OCI-LY7 (cell line): ENCODE measurements at regions not wholly inside any gene's neighbourhood (a gene's known extent, or its start where the extent isn't known, plus 50 kb on each side); places are given as distances from the start of the nearest gene placed in this dataset.
"Not testable (repeated sequence)": the region's sequence is repeated elsewhere in the genome, so short reads cannot be mapped to it uniquely, and the experiment has no call there.

Source experiments
- BruUV-seq: library from RNA; stranded (reverse); fragments of 400-500 nt; replicated peaks from 2 replicates; lab custom pipeline; 2021; lab: Mats Ljungman, UMichigan
- CTCF ChIA-PET: fragments of 300-600 bp; sonication (Branson Sonifier 250); formaldehyde crosslinking; loops from one replicate; lab custom pipeline; 2022; ENCODE audit warnings: antibody characterized with exemption; ENCODE audit not compliant: unreplicated experiment; lab: Charles Lee
- POLR2A ChIA-PET: fragments of 300-600 bp; sonication (Branson Sonifier 250); formaldehyde crosslinking; loops from one replicate; lab custom pipeline; 2022; ENCODE audit warnings: antibody characterized with exemption; lab: Charles Lee
- DNase-seq: peaks from one replicate; pipeline ENCODE4 v3.0.0-alpha.2; 2015; ENCODE audit warnings: low spot score
- H2AFZ ChIP-seq: fragments of 200-600 bp; sonication (generic), shearing (Covaris generic); 2 replicates; pipeline ENCODE4 v1.6.1; 2014; ENCODE audit warnings: mild to moderate bottlenecking, antibody characterized with exemption, low read length, moderate library complexity
- H3K27ac ChIP-seq: fragments of 200-600 bp; sonication (generic); 2 replicates; pipeline ENCODE4 v1.5.1; 2014; ENCODE audit warnings: mixed run types, low read depth, mild to moderate bottlenecking, moderate library complexity, low read length, inconsistent platforms; ENCODE audit not compliant: poor library complexity, severe bottlenecking
- H3K36me3 ChIP-seq: fragments of 200-600 bp; sonication (generic); 2 replicates; pipeline ENCODE4 v1.6.1; 2014; ENCODE audit warnings: mild to moderate bottlenecking, antibody characterized with exemption, low read length, moderate library complexity, mixed read lengths; ENCODE audit not compliant: insufficient read depth
- H3K4me1 ChIP-seq: fragments of 200-600 bp; sonication (generic); 2 replicates; pipeline ENCODE4 v1.5.1; 2014; ENCODE audit warnings: mild to moderate bottlenecking, low read length; ENCODE audit not compliant: insufficient read depth, poor library complexity, severe bottlenecking
- H3K4me2 ChIP-seq: fragments of 200-600 bp; sonication (generic); 2 replicates; pipeline ENCODE4 v1.6.1; 2014; ENCODE audit warnings: mild to moderate bottlenecking, low read length
- H3K4me3 ChIP-seq: fragments of 200-600 bp; sonication (generic); 2 replicates; pipeline ENCODE4 v1.5.1; 2014; ENCODE audit warnings: mild to moderate bottlenecking, low read depth, low read length; ENCODE audit not compliant: poor library complexity, severe bottlenecking
- H3K79me2 ChIP-seq: fragments of 200-600 bp; sonication (generic); 2 replicates; pipeline ENCODE4 v1.6.1; 2016; ENCODE audit warnings: low read depth, mild to moderate bottlenecking, low read length, moderate library complexity, mixed read lengths; ENCODE audit not compliant: insufficient read depth
- H3K9me2 ChIP-seq: fragments of 200-600 bp; sonication (generic); 2 replicates; pipeline ENCODE4 v1.6.1; 2016; ENCODE audit warnings: mild to moderate bottlenecking, low read length, mixed read lengths; ENCODE audit not compliant: insufficient read depth
- H3K9me3 ChIP-seq: fragments of 200-600 bp; sonication (generic); 2 replicates; pipeline ENCODE4 v1.6.1; 2014; ENCODE audit warnings: mild to moderate bottlenecking, mixed run types, low read length, mixed read lengths
- H4K20me1 ChIP-seq: fragments of 200-600 bp; sonication (generic); 2 replicates; pipeline ENCODE4 v1.6.1; 2014; ENCODE audit warnings: mild to moderate bottlenecking, antibody characterized with exemption, low read length, moderate library complexity, mixed read lengths; ENCODE audit not compliant: insufficient read depth
- CTCF ChIP-seq: fragments of 200-600 bp; sonication (generic); conservative IDR thresholded peaks from 2 replicates; pipeline ENCODE4 v1.5.1; 2014; ENCODE audit warnings: mild to moderate bottlenecking, antibody characterized with exemption, low read length, moderate library complexity, mixed read lengths
- EZH2phosphoT487 ChIP-seq: fragments of 200-600 bp; sonication (generic); IDR thresholded peaks from 2 replicates; pipeline ENCODE4 v1.6.1; 2018; ENCODE audit warnings: low read depth, borderline replicate concordance, mild to moderate bottlenecking, mixed run types, antibody characterized with exemption, low read length, moderate library complexity, mixed read lengths
- intact Hi-C: fragments of 100-400 bp; cut with micrococcal nuclease; formaldehyde crosslinking; loops from one replicate; pipeline ENCODE4 v1.10.0; 2022; ENCODE audit not compliant: unreplicated experiment

GRCh38 chr7:126065766-126066165, 1136.1 kb upstream of the POT1 start:
- no TSS peak for BruUV-seq
- no peak overlapping the region for H3K27ac ChIP-seq
- H3K79me2 ChIP-seq: no peaks in the 10 kb centered on the region
- no peaks in the 10 kb centered on the region for H3K36me3 ChIP-seq
- no peak for DNase-seq
- H3K4me1 ChIP-seq: no peaks in the 10 kb centered on the region
- H3K9me3 ChIP-seq: no peaks in the 10 kb centered on the region
- H4K20me1 ChIP-seq: no peaks in the 10 kb centered on the region
- no peak overlapping the region for H3K4me3 ChIP-seq
- no peak overlapping the region for H2AFZ ChIP-seq
- no peaks in the 10 kb centered on the region for H3K9me2 ChIP-seq
- ChIA-PET POLR2A (no interaction called here), CTCF (no interaction called here)
- intact Hi-C loops: no loop called here
- TF ChIP-seq CTCF: no peak
- no peak for TF ChIP-seq EZH2phosphoT487
- H3K4me2 ChIP-seq: no peak overlapping the region

- no peaks in the 10 kb centered on the region for H4K20me1 ChIP-seq
- no peaks in the 10 kb centered on the region for H3K79me2 ChIP-seq
- no peaks in the 10 kb centered on the region for H3K9me2 ChIP-seq
- DNase-seq: no peak
- H3K36me3 ChIP-seq: no peaks in the 10 kb centered on the region
- no peak overlapping the region for H3K4me2 ChIP-seq
- no peak overlapping the region for H3K4me3 ChIP-seq
- H3K27ac ChIP-seq: no peak overlapping the region
- H2AFZ ChIP-seq: no peak overlapping the region
- H3K9me3 ChIP-seq: no peaks in the 10 kb centered on the region
- no peaks in the 10 kb centered on the region for H3K4me1 ChIP-seq
- no TSS peak for BruUV-seq
- TF ChIP-seq CTCF: no peak
- TF ChIP-seq EZH2phosphoT487: no peak
- POLR2A ChIA-PET: no interaction called here
- CTCF ChIA-PET: no interaction called here
- intact Hi-C loops: no loop called here
Measured at GRCh38 chr7:126057979-126058378, 1128.4 kb upstream of the POT1 start.

GRCh38 chr7:126056613-126057012, 1127.0 kb upstream of the POT1 start:
- H3K9me2 ChIP-seq, CTCF ChIA-PET, DNase-seq, POLR2A ChIA-PET, H3K4me1 ChIP-seq, H3K79me2 ChIP-seq, H3K4me2 ChIP-seq, BruUV-seq, H3K27ac ChIP-seq, intact Hi-C loops, H2AFZ ChIP-seq, H4K20me1 ChIP-seq, H3K4me3 ChIP-seq, H3K9me3 ChIP-seq, H3K36me3 ChIP-seq: not testable (repeated sequence)
